ENCODE measurements at regions not wholly inside any gene's neighbourhood (a gene's known extent, or its start where the extent isn't known, plus 50 kb on each side); places are given as distances from the start of the nearest gene placed in this dataset.

- TF ChIP-seq POLR2AphosphoS5 (IDR thresholded peaks at IDR 0.05) (no peak), CTCF (IDR thresholded peaks at IDR 0.05) (no peak), POLR2A (IDR thresholded peaks at IDR 0.05) (no peak), EP300 (IDR thresholded peaks at IDR 0.05) (no peak)
Observed at GRCh38 chr1:117812869-117813511, 116.4 kb downstream of the GDAP2 start.

Measured in gastroesophageal sphincter (tissue), 3 donors.